Uterus (tissue), 2 donors: ENCODE measurements at regions not wholly inside any gene's neighbourhood (a gene's known extent, or its start where the extent isn't known, plus 50 kb on each side); places are given as distances from the start of the nearest gene placed in this dataset.

Experiments
- POLR2A ChIP-seq, 2 donors: fragments of 450-650 bp; IDR thresholded peaks; one replicate each; pipeline ENCODE4 v1.6.1; 2016; ENCODE audit warnings: antibody characterized with exemption in 2 of 2, mild to moderate bottlenecking in 1 of 2, moderate library complexity in 1 of 2
- TF ChIP-seq, protein P1 (sequence below), 4 experiments: fragments of 200-600 bp in 2 of 4; fragments of 450-650 bp in 2 of 4; sonication (generic) in 2 of 4; IDR thresholded peaks; one replicate each; pipeline ENCODE4 v1.5.1; 2016 to 2019; ENCODE audit warnings: antibody characterized with exemption in 4 of 4, mild to moderate bottlenecking in 2 of 4, moderate library complexity in 1 of 4

DNA sequence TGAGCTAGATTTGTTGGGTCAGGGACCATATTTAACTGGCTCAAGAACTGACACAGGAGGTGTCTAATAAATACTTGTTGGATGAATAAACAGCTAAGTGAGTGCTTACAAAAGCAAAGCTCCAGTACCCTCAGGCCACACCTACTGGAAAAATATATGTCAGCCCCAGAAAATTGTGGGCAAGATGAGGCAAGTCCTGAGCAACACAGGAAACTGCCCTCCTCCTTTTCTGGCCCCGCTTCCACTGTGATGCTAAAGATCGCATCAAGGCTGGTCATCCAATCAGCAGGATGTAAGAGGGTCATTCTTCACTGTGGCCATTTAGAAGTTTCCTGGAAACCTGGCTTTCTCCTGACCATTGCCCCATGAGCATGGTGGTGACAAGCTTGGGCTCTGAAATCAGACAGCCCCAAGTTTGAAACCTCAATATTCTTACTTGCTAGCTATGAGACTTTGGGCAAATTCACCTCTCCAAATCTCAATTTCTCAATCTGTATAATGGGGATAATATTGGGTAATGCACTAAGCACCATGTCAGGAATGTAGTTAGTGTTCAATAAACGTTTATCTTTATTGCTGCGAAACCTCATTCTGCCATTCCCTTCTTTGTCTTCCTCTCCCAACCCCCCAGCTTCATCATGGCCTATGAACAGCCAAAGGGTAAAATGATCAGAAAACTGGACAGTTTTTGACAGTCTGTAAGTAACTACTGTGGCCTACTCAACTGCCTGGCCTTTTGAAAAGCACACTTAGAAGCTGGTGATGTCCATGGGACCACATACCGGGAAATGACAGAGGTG lies 139.3 kb upstream of the PZP start:
- TF ChIP-seq, protein P1, sequence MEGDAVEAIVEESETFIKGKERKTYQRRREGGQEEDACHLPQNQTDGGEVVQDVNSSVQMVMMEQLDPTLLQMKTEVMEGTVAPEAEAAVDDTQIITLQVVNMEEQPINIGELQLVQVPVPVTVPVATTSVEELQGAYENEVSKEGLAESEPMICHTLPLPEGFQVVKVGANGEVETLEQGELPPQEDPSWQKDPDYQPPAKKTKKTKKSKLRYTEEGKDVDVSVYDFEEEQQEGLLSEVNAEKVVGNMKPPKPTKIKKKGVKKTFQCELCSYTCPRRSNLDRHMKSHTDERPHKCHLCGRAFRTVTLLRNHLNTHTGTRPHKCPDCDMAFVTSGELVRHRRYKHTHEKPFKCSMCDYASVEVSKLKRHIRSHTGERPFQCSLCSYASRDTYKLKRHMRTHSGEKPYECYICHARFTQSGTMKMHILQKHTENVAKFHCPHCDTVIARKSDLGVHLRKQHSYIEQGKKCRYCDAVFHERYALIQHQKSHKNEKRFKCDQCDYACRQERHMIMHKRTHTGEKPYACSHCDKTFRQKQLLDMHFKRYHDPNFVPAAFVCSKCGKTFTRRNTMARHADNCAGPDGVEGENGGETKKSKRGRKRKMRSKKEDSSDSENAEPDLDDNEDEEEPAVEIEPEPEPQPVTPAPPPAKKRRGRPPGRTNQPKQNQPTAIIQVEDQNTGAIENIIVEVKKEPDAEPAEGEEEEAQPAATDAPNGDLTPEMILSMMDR (IDR thresholded peaks at IDR 0.05), result no peak
- no peak for TF ChIP-seq POLR2A (IDR thresholded peaks at IDR 0.05)
